K562 (cell line): ENCODE measurements at regions not wholly inside any gene's neighbourhood (a gene's known extent, or its start where the extent isn't known, plus 50 kb on each side); places are given as distances from the start of the nearest gene placed in this dataset.
"Not testable (repeated sequence)": the region's sequence is repeated elsewhere in the genome, so short reads cannot be mapped to it uniquely, and the experiment has no call there.

Experiments used
- ATAC-seq: fragments of 200-7000 bp; cut with Tn5 transposase; 3 replicates; pipeline ENCODE4 v1.9.1; 2020; ENCODE audit warnings: moderate library complexity
- BruUV-seq: library from RNA; stranded (reverse); fragments of 400-500 nt; replicated peaks from 2 replicates; lab custom pipeline; 2021; lab: Mats Ljungman, UMichigan
- CTCF ChIA-PET: fragments of 300-600 bp; formaldehyde crosslinking; extraction: SDS; loops from one replicate; lab custom pipeline; 2021; ENCODE audit warnings: low intra/inter-chr PET ratio; lab: Yijun Ruan, JAX
- POLR2A ChIA-PET: fragments of 300-600, 350-650 bp; sonication (Branson Sonifier 250); formaldehyde crosslinking; extraction: SDS; loops from one replicate; lab custom pipeline; 2021; ENCODE audit warnings: antibody characterized with exemption, inconsistent platforms; lab: Yijun Ruan, JAX
- DNase-seq, 4 experiments: peaks; one replicate each; pipeline versions ENCODE4 v3.0.0 to v3.0.0-alpha.2; 2011 to 2018; ENCODE audit warnings: low spot score in 3 of 4, mixed read lengths in 3 of 4; ENCODE audit errors: extremely low read depth in 1 of 4
- FAIRE-seq: peaks from 2 replicates; lab custom pipeline; 2011; peaks lifted over from hg19 to GRCh38; lab: Jason Lieb, UNC
- H2AFZ ChIP-seq: 2 replicates; pipeline ENCODE4 v1.6.0; 2011; ENCODE audit warnings: low read depth, low read length, control low read depth, inconsistent platforms
- H3K27ac ChIP-seq: fragments of 200-600 bp; 3 replicates; pipeline ENCODE4 v1.8.0; 2011; ENCODE audit warnings: low read depth, mild to moderate bottlenecking, control low read depth, inconsistent platforms, low read length, moderate library complexity, mixed read lengths; ENCODE audit errors: extremely low read depth
- H3K27me3 ChIP-seq, 2 experiments: fragments of 300-600 bp in 1 of 2; 2 replicates in 1 of 2; 3 replicates in 1 of 2; pipeline versions ENCODE4 v1.6.0 to v1.8.0; 2011; ENCODE audit warnings: inconsistent platforms in 2 of 2, low read length in 2 of 2, mild to moderate bottlenecking in 1 of 2, mixed read lengths in 1 of 2, moderate library complexity in 1 of 2; ENCODE audit not compliant: control insufficient read depth in 2 of 2, insufficient read depth in 2 of 2
- H3K36me3 ChIP-seq: fragments of 300-600 bp; 3 replicates; pipeline ENCODE4 v1.8.0; 2011; ENCODE audit warnings: mild to moderate bottlenecking, low read length, inconsistent platforms; ENCODE audit not compliant: control insufficient read depth, insufficient read depth
- H3K4me1 ChIP-seq, 2 experiments: fragments of 200-600 bp in 1 of 2; replicated peaks in 1 of 2; 2 replicates in 1 of 2; 3 replicates in 1 of 2; pipeline versions ENCODE4 v1.5.1 to v1.8.0; 2011; ENCODE audit warnings: inconsistent platforms in 2 of 2, low read length in 2 of 2, mild to moderate bottlenecking in 1 of 2, mixed read lengths in 1 of 2, moderate library complexity in 1 of 2; ENCODE audit not compliant: control insufficient read depth in 2 of 2, insufficient read depth in 2 of 2
- H3K4me2 ChIP-seq: 2 replicates; pipeline ENCODE4 v1.6.1; 2011; ENCODE audit warnings: low read length, control low read depth, inconsistent platforms, mixed read lengths; ENCODE audit not compliant: insufficient read depth
- H3K4me3 ChIP-seq: fragments of 200-600 bp; sonication (generic), shearing (Covaris generic); 2 replicates; pipeline ENCODE4 v1.5.1; 2016; ENCODE audit warnings: control low read depth, inconsistent platforms
- H3K79me2 ChIP-seq: fragments of 200-600 bp; 3 replicates; pipeline ENCODE4 v1.8.0; 2011; ENCODE audit warnings: low read length, inconsistent platforms; ENCODE audit not compliant: control insufficient read depth, insufficient read depth
- H3K9ac ChIP-seq, 2 experiments: 2 replicates each; pipeline versions ENCODE4 v1.6.0 to v1.6.1; 2011; ENCODE audit warnings: low read depth in 2 of 2, low read length in 2 of 2, control low read depth in 1 of 2, inconsistent platforms in 1 of 2, mild to moderate bottlenecking in 1 of 2, mixed read lengths in 1 of 2; ENCODE audit not compliant: insufficient read depth in 1 of 2
- H3K9me1 ChIP-seq: one replicate; pipeline ENCODE4 v1.6.0; 2011; ENCODE audit warnings: inconsistent platforms, mild to moderate bottlenecking, low read length, moderate library complexity; ENCODE audit not compliant: control insufficient read depth, insufficient read depth
- H3K9me3 ChIP-seq: replicated peaks from 2 replicates; pipeline ENCODE4 v1.5.1; 2011; ENCODE audit warnings: low read depth, low read length, inconsistent platforms; ENCODE audit not compliant: control insufficient read depth, insufficient read depth
- H4K20me1 ChIP-seq: replicated peaks from 2 replicates; pipeline ENCODE4 v1.6.1; 2011; ENCODE audit warnings: low read length, inconsistent platforms, mixed read lengths; ENCODE audit not compliant: control insufficient read depth, insufficient read depth
- WGBS: fragments of 100-300 bp; shearing (Covaris generic); methylation state at CpG from one replicate; pipeline ENCODE4 v1.1.6; 2016; ENCODE audit warnings: low coverage, mixed read lengths; ENCODE audit not compliant: insufficient coverage; ENCODE audit errors: missing lambda C conversion rate; 5-methylcytosine and 5-hydroxymethylcytosine counted together
- in situ Hi-C: fragments of 300-500 bp; cut with MboI; formaldehyde crosslinking; loops from 4 replicates; pipeline ENCODE4 v1.15.0; 2018; ENCODE audit warnings: inconsistent platforms, mixed read lengths
- intact Hi-C: fragments of 100-400 bp; cut with micrococcal nuclease; formaldehyde crosslinking; loops from 2 replicates; pipeline ENCODE4 v1.14.2; 2022

DNA sequence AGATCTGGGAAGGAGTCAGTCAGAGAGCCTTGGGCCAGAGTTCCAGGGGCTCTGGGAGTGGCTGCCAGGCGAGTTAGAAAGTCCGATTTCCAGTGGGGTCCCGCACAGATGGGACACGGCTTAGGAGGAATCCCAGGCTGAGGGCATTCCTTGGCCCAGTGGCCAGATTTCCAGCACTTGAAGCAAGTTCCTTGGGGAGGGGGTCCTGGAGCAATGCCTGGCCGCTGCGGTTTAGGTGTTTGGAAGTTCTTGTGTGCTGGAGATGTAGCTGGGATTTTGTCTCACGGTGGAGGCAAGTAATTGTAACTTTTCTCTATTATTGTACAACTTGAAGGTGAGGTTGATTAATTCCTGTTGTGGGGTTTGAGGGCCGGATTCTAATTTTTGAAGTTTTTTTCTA is 99.5 kb upstream of the SLC25A48 start:
- BruUV-seq, ATAC-seq, H3K36me3 ChIP-seq, H3K9me3 ChIP-seq, CTCF ChIA-PET, H3K9ac ChIP-seq, H3K4me2 ChIP-seq, intact Hi-C loops, H3K9me1 ChIP-seq, in situ Hi-C loops, H3K4me1 ChIP-seq, H3K27ac ChIP-seq, DNase-seq, H3K4me3 ChIP-seq, H2AFZ ChIP-seq, H3K79me2 ChIP-seq, FAIRE-seq: not testable (repeated sequence)
- 3% methylated on average over 8 of the region's 8 CpGs for WGBS
- POLR2A ChIA-PET = interaction anchor here (0.6 kb wide), 1 partner anchor 29 kb away, joined by 3 read pairs; no protein-coding TSS in a partner anchor
- peaks cover 2 to 11% of the 10 kb centered on the region in 2 experiments; a peak in 3 of 5 replicates for H3K27me3 ChIP-seq
- 0 out of 2 replicates have a peak, but pooled peaks cover 11% of the 10 kb centered on the region for H4K20me1 ChIP-seq

GRCh38 chr5:135731034-135731433 is 103.4 kb upstream of the SLC25A48 start:
- in situ Hi-C loops, H3K27ac ChIP-seq, DNase-seq, H3K9me3 ChIP-seq, H4K20me1 ChIP-seq, H3K4me1 ChIP-seq, H3K9ac ChIP-seq, H3K9me1 ChIP-seq, CTCF ChIA-PET, ATAC-seq, H3K36me3 ChIP-seq, POLR2A ChIA-PET, BruUV-seq, FAIRE-seq, H3K4me3 ChIP-seq, H3K27me3 ChIP-seq, intact Hi-C loops, H3K4me2 ChIP-seq, H3K79me2 ChIP-seq, H2AFZ ChIP-seq: not testable (repeated sequence)
- no CpG with 5 or more reads among the region's 1 CpG for WGBS

- H3K27ac ChIP-seq, H3K9me1 ChIP-seq, H4K20me1 ChIP-seq, H3K79me2 ChIP-seq, CTCF ChIA-PET, intact Hi-C loops, H3K36me3 ChIP-seq, H3K4me2 ChIP-seq, FAIRE-seq, POLR2A ChIA-PET, H3K9ac ChIP-seq, H3K4me3 ChIP-seq, H2AFZ ChIP-seq, H3K4me1 ChIP-seq, in situ Hi-C loops, H3K27me3 ChIP-seq, ATAC-seq, H3K9me3 ChIP-seq, DNase-seq, BruUV-seq: not testable (repeated sequence)
- 0% methylated on average over 1 of the region's 1 CpG for WGBS
These were observed 104.3 kb upstream of the SLC25A48 start for GRCh38 chr5:135730161-135730560.
